PFSK-1 (cell line): ENCODE measurements at regions not wholly inside any gene's neighbourhood (a gene's known extent, or its start where the extent isn't known, plus 50 kb on each side); places are given as distances from the start of the nearest gene placed in this dataset.

ENCODE experiments used
- POLR2AphosphoS5 ChIP-seq: IDR thresholded peaks from 2 replicates; pipeline ENCODE4 v1.6.1; 2012; ENCODE audit warnings: low read depth, mild to moderate bottlenecking, control low read depth, low read length, moderate library complexity
- SIN3A ChIP-seq: IDR thresholded peaks from 2 replicates; pipeline ENCODE4 v1.6.1; 2012; ENCODE audit warnings: mild to moderate bottlenecking, low read length, moderate library complexity, borderline replicate concordance; ENCODE audit not compliant: insufficient read depth
- TAF1 ChIP-seq: IDR thresholded peaks from 2 replicates; pipeline ENCODE4 v1.6.1; 2012; ENCODE audit warnings: low read length, control low read depth, borderline replicate concordance; ENCODE audit not compliant: insufficient read depth

DNA sequence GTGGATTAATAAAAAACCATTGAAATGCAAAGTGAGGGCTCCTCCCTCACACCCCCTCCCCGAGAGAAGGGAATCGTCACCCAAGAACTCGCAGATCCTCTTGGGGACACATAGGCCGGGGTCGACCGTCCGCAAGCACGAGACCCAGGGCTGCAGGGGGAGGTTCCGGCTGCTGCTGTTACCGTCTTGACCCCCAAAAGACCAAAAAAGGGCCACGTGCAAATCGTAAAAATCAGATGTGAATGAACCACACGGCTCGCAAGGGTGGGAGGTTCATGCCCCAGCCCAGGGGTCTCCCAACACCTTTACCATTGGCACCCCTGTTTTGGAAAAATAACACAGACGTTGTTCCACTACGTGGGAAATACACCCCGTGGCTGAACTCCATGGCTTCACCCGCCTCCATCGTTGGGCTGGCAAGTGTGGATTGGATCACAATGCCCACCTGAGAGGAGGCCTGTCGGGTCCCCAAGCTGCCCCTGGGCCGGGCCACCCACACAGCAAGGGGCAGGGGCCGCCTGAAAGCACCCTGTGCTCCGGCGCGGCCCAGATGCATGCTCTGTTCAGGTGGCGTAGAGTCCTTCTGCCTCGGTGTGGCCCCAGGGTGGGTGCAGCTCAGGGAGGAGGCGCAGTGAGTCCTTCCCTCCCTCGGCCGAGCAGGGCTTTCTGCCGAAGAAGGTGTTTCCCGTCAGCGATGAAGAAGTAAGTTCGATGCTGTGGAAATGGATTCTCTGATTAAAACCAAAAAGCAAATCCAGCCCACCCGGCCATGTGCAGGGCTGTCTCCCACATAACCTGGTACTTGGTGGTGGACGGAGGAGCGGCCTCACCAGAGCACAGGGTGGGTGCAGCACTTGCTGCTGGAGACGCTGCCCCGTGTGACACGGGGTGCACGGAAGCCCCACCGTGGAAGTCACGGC, 85.0 kb downstream of the YTHDF1 start:
- TF ChIP-seq TAF1 (no peak), POLR2AphosphoS5 (no peak), SIN3A (no peak)
